Mesothelial cell of epicardium (in vitro differentiated cells): ENCODE measurements at regions not wholly inside any gene's neighbourhood (a gene's known extent, or its start where the extent isn't known, plus 50 kb on each side); places are given as distances from the start of the nearest gene placed in this dataset.

Experiments
- DNase-seq, 2 experiments: peaks; one replicate each; pipeline ENCODE4 v3.0.0; 2021; ENCODE audit warnings: low spot score in 2 of 2; ENCODE audit not compliant: unreplicated experiment in 2 of 2
- H3K27ac Mint-ChIP-seq: 2 replicates; pipeline ENCODE4 v1.8.0; 2021; ENCODE audit warnings: mixed read lengths
- H3K27me3 Mint-ChIP-seq: 2 replicates; pipeline ENCODE4 v1.8.0; 2021; ENCODE audit warnings: low read depth, mixed read lengths
- H3K36me3 Mint-ChIP-seq: 2 replicates; pipeline ENCODE4 v1.8.0; 2021; ENCODE audit warnings: mixed read lengths
- H3K4me1 Mint-ChIP-seq: 2 replicates; pipeline ENCODE4 v1.8.0; 2021; ENCODE audit warnings: mixed read lengths
- H3K4me3 Mint-ChIP-seq: 2 replicates; pipeline ENCODE4 v1.8.0; 2021; ENCODE audit warnings: mild to moderate bottlenecking, moderate library complexity, mixed read lengths
- H3K9me3 Mint-ChIP-seq: 2 replicates; pipeline ENCODE4 v1.8.0; 2021; ENCODE audit warnings: mixed read lengths
- CTCF ChIP-seq: fragments of 200-600 bp; sonication (generic); IDR thresholded peaks from one replicate; pipeline ENCODE4 v1.5.0; 2021; ENCODE audit warnings: antibody characterized with exemption; ENCODE audit not compliant: unreplicated experiment

GRCh38 chr3:80006315-80006714 is 238.5 kb upstream of the ROBO1 start:
- no peaks in the 10 kb centered on the region for H3K36me3 Mint-ChIP-seq
- H3K27me3 Mint-ChIP-seq = peaks cover 14% of the 10 kb centered on the region
- DNase-seq = no peak
- peaks cover 9% of the 10 kb centered on the region for H3K4me1 Mint-ChIP-seq
- H3K9me3 Mint-ChIP-seq = peaks cover 3% of the 10 kb centered on the region
- H3K4me3 Mint-ChIP-seq = no peak overlapping the region
- no peak overlapping the region for H3K27ac Mint-ChIP-seq
- no peak for TF ChIP-seq CTCF

GRCh38 chr3:80000022-80000421 is 232.2 kb upstream of the ROBO1 start:
- H3K36me3 Mint-ChIP-seq = no peaks in the 10 kb centered on the region
- H3K9me3 Mint-ChIP-seq = peaks cover 3% of the 10 kb centered on the region
- no peak for DNase-seq
- H3K4me1 Mint-ChIP-seq = peaks cover 14% of the 10 kb centered on the region
- no peak for TF ChIP-seq CTCF
- no peak overlapping the region for H3K4me3 Mint-ChIP-seq
- no peak overlapping the region for H3K27ac Mint-ChIP-seq
- peaks cover 10% of the 10 kb centered on the region for H3K27me3 Mint-ChIP-seq

GRCh38 chr3:79994397-79994796 is 226.6 kb upstream of the ROBO1 start:
- Mint-ChIP-seq H3K4me3 (no peak overlapping the region), H3K9me3 (no peaks in the 10 kb centered on the region), H3K4me1 (peaks cover 21% of the 10 kb centered on the region), H3K36me3 (no peaks in the 10 kb centered on the region), H3K27ac (no peak overlapping the region), H3K27me3 (peaks cover 4% of the 10 kb centered on the region)
- no peak for DNase-seq
- no peak for TF ChIP-seq CTCF

- no peaks in the 10 kb centered on the region for H3K36me3 Mint-ChIP-seq
- H3K27ac Mint-ChIP-seq = no peak overlapping the region
Measured at GRCh38 chr3:79986338-79986737, 218.5 kb upstream of the ROBO1 start.

GRCh38 chr3:79985816-79986215 is 218.0 kb upstream of the ROBO1 start:
- Mint-ChIP-seq H3K4me3 (no peak overlapping the region), H3K27me3 (no peaks in the 10 kb centered on the region), H3K9me3 (peaks cover 5% of the 10 kb centered on the region), H3K36me3 (no peaks in the 10 kb centered on the region), H3K4me1 (peaks cover 16% of the 10 kb centered on the region), H3K27ac (no peak overlapping the region)
- DNase-seq = no peak
- no peak for TF ChIP-seq CTCF

More at GRCh38 chr3:79986338-79986737, 218.5 kb upstream of the ROBO1 start:
- Mint-ChIP-seq H3K4me1 (peaks cover 17% of the 10 kb centered on the region), H3K27me3 (no peaks in the 10 kb centered on the region), H3K9me3 (peaks cover 5% of the 10 kb centered on the region), H3K4me3 (no peak overlapping the region)
- DNase-seq = no peak
- no peak for TF ChIP-seq CTCF

- Mint-ChIP-seq H3K9me3 (peaks cover 4% of the 10 kb centered on the region), H3K27me3 (peaks cover 3% of the 10 kb centered on the region), H3K27ac (no peak overlapping the region), H3K4me1 (peaks cover 13% of the 10 kb centered on the region), H3K36me3 (no peaks in the 10 kb centered on the region), H3K4me3 (no peak overlapping the region)
- no peak for DNase-seq
- TF ChIP-seq CTCF = no peak
Measured at GRCh38 chr3:79983118-79983517, 215.3 kb upstream of the ROBO1 start.
